HUES48 (cell line): ENCODE measurements at regions not wholly inside any gene's neighbourhood (a gene's known extent, or its start where the extent isn't known, plus 50 kb on each side); places are given as distances from the start of the nearest gene placed in this dataset.

Experiments used
- H3K27ac ChIP-seq: one replicate; pipeline ENCODE4 v1.7.0; 2013; ENCODE audit warnings: low read depth, low read length, inconsistent platforms
- H3K27me3 ChIP-seq: 2 replicates; pipeline ENCODE4 v1.6.1; 2013; ENCODE audit warnings: mild to moderate bottlenecking, low read length; ENCODE audit not compliant: control insufficient read depth, insufficient read depth
- H3K36me3 ChIP-seq: 2 replicates; pipeline ENCODE4 v1.6.1; 2013; ENCODE audit warnings: low read length; ENCODE audit not compliant: control insufficient read depth, insufficient read depth
- H3K4me1 ChIP-seq: 2 replicates; pipeline ENCODE4 v1.6.1; 2013; ENCODE audit warnings: mild to moderate bottlenecking, low read length; ENCODE audit not compliant: control insufficient read depth, insufficient read depth
- H3K4me3 ChIP-seq: 2 replicates; pipeline ENCODE4 v1.5.1; 2013; ENCODE audit warnings: mild to moderate bottlenecking, low read depth, low read length
- H3K9ac ChIP-seq: 2 replicates; pipeline ENCODE4 v1.6.1; 2013; ENCODE audit warnings: mild to moderate bottlenecking, low read depth, low read length, moderate library complexity
- H3K9me3 ChIP-seq: 2 replicates; pipeline ENCODE4 v1.6.1; 2013; ENCODE audit warnings: low read length; ENCODE audit not compliant: control insufficient read depth, insufficient read depth

- Histone ChIP-seq H3K9me3 (no peaks in the 10 kb centered on the region), H3K4me1 (peaks cover 6% of the 10 kb centered on the region; the same call in 1 of the 2 replicates), H3K9ac (no peak overlapping the region), H3K4me3 (no peak overlapping the region), H3K27ac (no peak overlapping the region), H3K36me3 (no peaks in the 10 kb centered on the region), H3K27me3 (no peaks in the 10 kb centered on the region)
Observed at GRCh38 chr10:6343305-6344010, 140.7 kb downstream of the PFKFB3 start.

GRCh38 chr10:6345404-6345803, 142.7 kb downstream of the PFKFB3 start:
- Histone ChIP-seq H3K9ac (no peak overlapping the region), H3K27me3 (no peaks in the 10 kb centered on the region), H3K4me3 (no peak overlapping the region), H3K4me1 (peaks cover 6% of the 10 kb centered on the region; the same call in 1 of the 2 replicates), H3K36me3 (no peaks in the 10 kb centered on the region), H3K9me3 (no peaks in the 10 kb centered on the region), H3K27ac (no peak overlapping the region)

- Histone ChIP-seq H3K9me3 (no peaks in the 10 kb centered on the region), H3K9ac (no peak overlapping the region), H3K4me1 (peaks cover 6% of the 10 kb centered on the region; the same call in 1 of the 2 replicates)
Observed at GRCh38 chr10:6346631-6347030, 143.9 kb downstream of the PFKFB3 start.

GRCh38 chr10:6347391-6347951, 144.7 kb downstream of the PFKFB3 start:
- Histone ChIP-seq H3K27me3 (no peaks in the 10 kb centered on the region), H3K36me3 (no peaks in the 10 kb centered on the region), H3K27ac (no peak overlapping the region), H3K4me3 (no peak overlapping the region), H3K4me1 (peaks cover 6% of the 10 kb centered on the region; the same call in 1 of the 2 replicates), H3K9me3 (no peaks in the 10 kb centered on the region), H3K9ac (no peak overlapping the region)

More at GRCh38 chr10:6346631-6347030, 143.9 kb downstream of the PFKFB3 start:
- no peaks in the 10 kb centered on the region for H3K36me3 ChIP-seq
- H3K27ac ChIP-seq = no peak overlapping the region
- H3K27me3 ChIP-seq = no peaks in the 10 kb centered on the region
- no peak overlapping the region for H3K4me3 ChIP-seq

GRCh38 chr10:6348096-6348874, 145.6 kb downstream of the PFKFB3 start:
- Histone ChIP-seq H3K27ac (no peak overlapping the region), H3K9ac (no peak overlapping the region), H3K9me3 (no peaks in the 10 kb centered on the region), H3K4me3 (no peak overlapping the region), H3K27me3 (no peaks in the 10 kb centered on the region), H3K36me3 (no peaks in the 10 kb centered on the region), H3K4me1 (peaks cover 6% of the 10 kb centered on the region; the same call in 1 of the 2 replicates)

- Histone ChIP-seq H3K4me3 (no peak overlapping the region), H3K27me3 (no peaks in the 10 kb centered on the region), H3K27ac (no peak overlapping the region), H3K9me3 (no peaks in the 10 kb centered on the region), H3K36me3 (no peaks in the 10 kb centered on the region), H3K9ac (no peak overlapping the region), H3K4me1 (peaks cover 6% of the 10 kb centered on the region; the same call in 1 of the 2 replicates)
Observed at GRCh38 chr10:6349846-6350535, 147.3 kb downstream of the PFKFB3 start.

GRCh38 chr10:6350609-6351008, 147.9 kb downstream of the PFKFB3 start:
- H3K9ac ChIP-seq = no peak overlapping the region
- H3K27me3 ChIP-seq = no peaks in the 10 kb centered on the region
- no peaks in the 10 kb centered on the region for H3K9me3 ChIP-seq
- H3K4me3 ChIP-seq = no peak overlapping the region
- no peak overlapping the region for H3K27ac ChIP-seq
- H3K36me3 ChIP-seq = no peaks in the 10 kb centered on the region
- H3K4me1 ChIP-seq = peaks cover 6% of the 10 kb centered on the region; the same call in 1 of the 2 replicates

GRCh38 chr10:6351495-6351894, 148.8 kb downstream of the PFKFB3 start:
- Histone ChIP-seq H3K27me3 (no peaks in the 10 kb centered on the region), H3K4me3 (no peak overlapping the region), H3K9ac (no peak overlapping the region), H3K27ac (no peak overlapping the region), H3K36me3 (no peaks in the 10 kb centered on the region), H3K4me1 (peaks cover 6% of the 10 kb centered on the region; the same call in 1 of the 2 replicates), H3K9me3 (peaks cover 4% of the 10 kb centered on the region)

- Histone ChIP-seq H3K4me3 (no peak overlapping the region), H3K9ac (no peak overlapping the region), H3K36me3 (no peaks in the 10 kb centered on the region), H3K27me3 (no peaks in the 10 kb centered on the region), H3K27ac (no peak overlapping the region), H3K9me3 (peaks cover 10% of the 10 kb centered on the region), H3K4me1 (no peaks in the 10 kb centered on the region)
Observed at GRCh38 chr10:6353526-6353925, 150.8 kb downstream of the PFKFB3 start.

- H3K27ac ChIP-seq = no peak overlapping the region
- no peaks in the 10 kb centered on the region for H3K27me3 ChIP-seq
- H3K9ac ChIP-seq = no peak overlapping the region
- peaks cover 10% of the 10 kb centered on the region for H3K9me3 ChIP-seq
- H3K4me1 ChIP-seq = no peaks in the 10 kb centered on the region
- no peak overlapping the region for H3K4me3 ChIP-seq
- no peaks in the 10 kb centered on the region for H3K36me3 ChIP-seq
Observed at GRCh38 chr10:6354168-6354772, 151.5 kb downstream of the PFKFB3 start.
